NCI-H345 (cell line): ENCODE measurements at regions not wholly inside any gene's neighbourhood (a gene's known extent, or its start where the extent isn't known, plus 50 kb on each side); places are given as distances from the start of the nearest gene placed in this dataset.

Source experiments
- DNase-seq: peaks from one replicate; lab custom pipeline; 2025; lab: John Stamatoyannopoulos, UW

GRCh38 chr2:28694364-28694763 lies 57.3 kb upstream of the PPP1CB start:
- DNase-seq, result no peak

GRCh38 chr2:28695245-28695647 lies 56.4 kb upstream of the PPP1CB start:
- DNase-seq, result peak; percentile 19

DNA sequence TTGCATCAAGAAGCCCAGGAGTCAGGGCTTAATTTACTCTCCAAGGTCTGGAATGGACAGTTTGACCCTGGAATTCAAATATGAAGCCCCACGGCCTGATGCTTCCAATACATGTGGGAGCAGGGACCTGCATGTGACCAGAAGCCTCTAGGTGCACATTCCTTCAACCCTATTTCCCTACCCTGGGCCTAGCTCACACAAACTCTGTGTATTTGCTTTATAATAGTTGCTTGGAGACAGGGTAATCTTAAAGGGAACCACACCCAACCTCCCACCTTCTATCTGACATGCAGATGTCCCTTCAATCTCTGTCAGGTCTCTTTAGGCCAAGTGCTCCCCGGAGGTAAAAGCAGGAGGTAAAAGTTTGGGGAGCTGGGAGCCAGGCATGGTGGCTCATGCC lies 55.4 kb upstream of the PPP1CB start:
- no peak for DNase-seq

DNA sequence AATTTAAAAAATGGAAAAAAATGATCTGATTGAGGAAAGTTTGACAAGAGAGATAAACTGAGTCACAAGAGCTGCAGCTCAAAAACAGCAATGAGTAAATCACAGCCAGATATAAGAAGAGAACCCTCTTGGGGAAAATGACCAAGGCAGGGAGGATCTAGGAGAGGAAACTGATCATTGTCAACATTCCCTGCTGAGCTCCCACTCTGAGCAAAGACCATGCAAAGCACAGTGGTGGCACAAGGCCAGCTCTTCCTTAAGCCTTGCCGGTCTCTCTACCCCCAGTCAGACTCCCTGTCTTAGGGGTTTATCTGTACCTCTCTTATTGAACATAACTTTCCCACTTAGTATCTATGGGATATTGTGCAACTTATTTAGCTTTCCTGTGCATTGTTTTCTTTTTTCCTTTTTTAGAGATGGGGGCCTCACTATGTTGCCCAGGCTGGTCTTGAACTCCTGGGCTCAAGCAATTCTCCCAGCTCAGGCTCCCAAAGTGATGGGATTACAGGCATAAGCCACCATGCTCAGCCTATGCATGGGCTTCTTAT lies 54.0 kb upstream of the PPP1CB start:
- DNase-seq, result peak; percentile 83

DNA sequence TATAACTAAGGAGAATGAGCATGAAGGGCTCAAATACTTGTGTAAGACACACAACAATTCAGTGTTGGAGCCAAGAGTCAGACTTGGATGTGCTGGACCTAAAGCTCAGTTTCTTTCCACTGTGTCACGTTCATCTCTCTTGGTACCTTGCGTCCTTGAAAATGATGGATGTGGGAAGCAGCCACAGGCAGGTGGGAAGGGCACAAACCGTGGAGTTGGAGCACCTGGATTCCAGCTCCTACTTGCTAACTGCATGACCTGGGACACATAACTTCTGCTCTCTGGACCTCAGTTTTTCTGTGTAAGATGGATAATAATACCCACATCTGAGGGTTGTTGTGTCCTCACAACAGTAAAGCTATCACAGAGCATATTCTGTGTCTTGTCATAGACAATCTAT lies 53.1 kb upstream of the PPP1CB start:
- no peak for DNase-seq
